HFFc6 (cell line): ENCODE measurements at regions not wholly inside any gene's neighbourhood (a gene's known extent, or its start where the extent isn't known, plus 50 kb on each side); places are given as distances from the start of the nearest gene placed in this dataset.

Experiments
- DNase-seq: peaks from one replicate; pipeline ENCODE4 v3.0.0-alpha.2; 2018
- H3K27ac Mint-ChIP-seq: 2 replicates; pipeline ENCODE4 v1.8.0; 2020; ENCODE audit warnings: mild to moderate bottlenecking, mixed read lengths
- H3K27me3 Mint-ChIP-seq: 2 replicates; pipeline ENCODE4 v1.8.0; 2021; ENCODE audit warnings: mild to moderate bottlenecking, moderate library complexity, mixed read lengths; ENCODE audit not compliant: insufficient read depth
- H3K36me3 Mint-ChIP-seq: 2 replicates; pipeline ENCODE4 v1.8.0; 2021; ENCODE audit warnings: low read depth, mixed read lengths
- H3K4me1 Mint-ChIP-seq: 2 replicates; pipeline ENCODE4 v1.8.0; 2020; ENCODE audit warnings: low read depth, mixed read lengths
- H3K4me3 Mint-ChIP-seq: 2 replicates; pipeline ENCODE4 v1.8.0; 2020; ENCODE audit warnings: mild to moderate bottlenecking, moderate library complexity, mixed read lengths
- H3K9me3 Mint-ChIP-seq: 2 replicates; pipeline ENCODE4 v1.8.0; 2020; ENCODE audit warnings: mild to moderate bottlenecking, mixed read lengths
- TF ChIP-seq, protein P1 (sequence below): fragments of 200-600 bp; sonication (generic); IDR thresholded peaks from 2 replicates; pipeline ENCODE4 v1.5.0; 2021; ENCODE audit warnings: antibody characterized with exemption, mild to moderate bottlenecking

DNA sequence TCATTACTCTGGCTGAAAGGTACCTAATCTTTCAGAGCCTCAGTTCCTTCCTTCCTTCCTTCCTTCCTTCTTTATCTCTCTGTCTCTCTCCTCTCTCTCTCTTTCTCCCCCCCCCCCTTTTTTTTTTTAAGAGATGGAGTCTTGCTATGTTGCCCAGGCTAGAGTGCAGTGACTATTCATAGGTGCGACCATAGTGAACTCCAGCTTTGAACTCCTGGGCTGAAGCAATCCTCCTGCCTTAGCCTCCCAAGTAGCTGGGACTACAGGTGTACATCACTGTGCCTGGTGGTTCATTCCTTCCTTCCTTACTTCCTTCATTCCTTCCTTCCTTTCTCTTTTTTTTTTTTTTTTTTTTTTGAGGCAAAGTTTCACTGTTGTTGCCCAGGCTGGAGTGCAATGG lies 64.3 kb upstream of the MAP4K3 start:
- Mint-ChIP-seq H3K4me3 (no peak overlapping the region), H3K27ac (no peak overlapping the region), H3K36me3 (peaks cover 4% of the 10 kb centered on the region; the same call in 1 of the 2 replicates), H3K4me1 (peaks cover 77% of the 10 kb centered on the region), H3K9me3 (no peaks in the 10 kb centered on the region), H3K27me3 (no peaks in the 10 kb centered on the region; the same call in 1 of the 2 replicates)
- no peak for DNase-seq
- TF ChIP-seq, protein P1, sequence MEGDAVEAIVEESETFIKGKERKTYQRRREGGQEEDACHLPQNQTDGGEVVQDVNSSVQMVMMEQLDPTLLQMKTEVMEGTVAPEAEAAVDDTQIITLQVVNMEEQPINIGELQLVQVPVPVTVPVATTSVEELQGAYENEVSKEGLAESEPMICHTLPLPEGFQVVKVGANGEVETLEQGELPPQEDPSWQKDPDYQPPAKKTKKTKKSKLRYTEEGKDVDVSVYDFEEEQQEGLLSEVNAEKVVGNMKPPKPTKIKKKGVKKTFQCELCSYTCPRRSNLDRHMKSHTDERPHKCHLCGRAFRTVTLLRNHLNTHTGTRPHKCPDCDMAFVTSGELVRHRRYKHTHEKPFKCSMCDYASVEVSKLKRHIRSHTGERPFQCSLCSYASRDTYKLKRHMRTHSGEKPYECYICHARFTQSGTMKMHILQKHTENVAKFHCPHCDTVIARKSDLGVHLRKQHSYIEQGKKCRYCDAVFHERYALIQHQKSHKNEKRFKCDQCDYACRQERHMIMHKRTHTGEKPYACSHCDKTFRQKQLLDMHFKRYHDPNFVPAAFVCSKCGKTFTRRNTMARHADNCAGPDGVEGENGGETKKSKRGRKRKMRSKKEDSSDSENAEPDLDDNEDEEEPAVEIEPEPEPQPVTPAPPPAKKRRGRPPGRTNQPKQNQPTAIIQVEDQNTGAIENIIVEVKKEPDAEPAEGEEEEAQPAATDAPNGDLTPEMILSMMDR, result no peak

DNA sequence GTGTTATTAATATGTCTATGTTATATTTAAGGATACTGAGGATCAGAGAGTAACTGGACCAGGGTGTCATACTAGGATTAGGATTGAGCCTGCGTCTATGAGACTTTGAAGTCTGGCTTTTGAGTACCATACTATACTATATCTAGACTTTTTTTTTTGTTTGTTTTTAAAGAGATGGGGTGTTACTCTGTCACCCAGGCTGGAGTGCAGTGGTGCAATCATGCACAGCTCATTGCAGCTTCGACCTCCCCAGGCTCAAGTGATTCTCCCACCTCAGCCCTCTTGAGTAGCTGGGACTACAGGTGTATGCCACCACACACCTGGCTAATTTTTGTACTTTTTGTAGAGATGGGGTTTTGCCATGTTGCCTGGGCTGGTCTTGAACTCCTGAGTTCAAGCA lies 66.2 kb upstream of the MAP4K3 start:
- H3K4me3 Mint-ChIP-seq, result no peak overlapping the region; the same call in 1 of the 2 replicates
- peaks cover 4% of the 10 kb centered on the region; the same call in 1 of the 2 replicates for H3K36me3 Mint-ChIP-seq
- no peaks in the 10 kb centered on the region for H3K9me3 Mint-ChIP-seq
- TF ChIP-seq, protein P1, result no peak
- 0 out of 2 replicates have a peak overlapping the region, but pooled peaks have one; percentile 2 for H3K27ac Mint-ChIP-seq
- no peaks in the 10 kb centered on the region; the same call in 1 of the 2 replicates for H3K27me3 Mint-ChIP-seq
- peaks cover 80% of the 10 kb centered on the region for H3K4me1 Mint-ChIP-seq
- no peak for DNase-seq

DNA sequence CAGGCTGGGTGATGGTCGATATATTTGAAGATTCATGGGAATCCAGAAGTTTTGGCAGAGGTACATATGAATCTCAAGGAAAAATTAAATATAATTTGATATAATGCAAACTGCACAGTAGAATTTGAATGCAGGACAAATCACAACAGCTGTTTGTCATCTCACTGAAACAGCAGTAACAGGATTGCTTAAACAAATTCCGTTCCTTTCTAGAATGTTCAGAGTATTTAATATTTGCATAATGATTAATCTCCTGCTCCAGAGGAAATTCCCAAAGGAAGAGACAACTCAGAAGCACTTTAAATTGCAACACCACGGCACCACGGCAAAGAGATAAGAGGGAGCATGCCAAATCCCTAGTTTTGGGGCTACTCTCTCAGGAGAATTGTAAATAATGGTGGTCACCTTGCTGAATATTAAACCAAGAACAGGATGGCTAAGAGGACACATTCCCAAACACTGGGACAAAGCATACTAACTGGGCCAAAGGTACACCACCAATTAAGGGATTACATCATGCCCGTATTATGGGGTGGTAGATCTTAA lies 67.8 kb upstream of the MAP4K3 start:
- peak overlapping the region; percentile 93 for H3K27ac Mint-ChIP-seq
- peaks cover 84% of the 10 kb centered on the region for H3K4me1 Mint-ChIP-seq
- H3K9me3 Mint-ChIP-seq, result no peaks in the 10 kb centered on the region
- H3K27me3 Mint-ChIP-seq, result no peaks in the 10 kb centered on the region; the same call in 1 of the 2 replicates
- H3K36me3 Mint-ChIP-seq, result no peaks in the 10 kb centered on the region
- peak overlapping the region; percentile 81 for H3K4me3 Mint-ChIP-seq
- peak; percentile 81 for DNase-seq
- TF ChIP-seq, protein P1, result no peak

DNA sequence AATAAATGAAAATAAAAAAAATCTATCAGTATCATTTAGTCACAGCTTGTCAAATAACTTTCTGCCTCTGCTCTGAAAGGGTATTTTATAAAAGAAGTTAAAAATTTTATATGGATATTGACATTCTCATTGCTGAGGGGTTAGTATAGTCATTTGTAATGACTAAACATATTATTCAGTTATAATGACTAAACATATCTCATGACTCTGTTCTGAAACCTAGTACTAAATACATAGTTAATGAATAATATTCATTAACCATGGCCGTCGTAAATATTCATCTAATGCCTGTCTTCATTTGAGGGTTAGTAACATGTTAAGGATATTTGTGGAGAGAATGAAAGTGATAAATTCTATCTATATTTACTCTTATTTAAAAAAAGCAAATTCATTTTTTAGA lies 69.1 kb upstream of the MAP4K3 start:
- Mint-ChIP-seq H3K36me3 (no peaks in the 10 kb centered on the region), H3K4me1 (peaks cover 80% of the 10 kb centered on the region), H3K27ac (peak overlapping the region; percentile 93), H3K4me3 (no peak overlapping the region), H3K27me3 (no peaks in the 10 kb centered on the region), H3K9me3 (no peaks in the 10 kb centered on the region)
- TF ChIP-seq, protein P1, result no peak
- no peak for DNase-seq

DNA sequence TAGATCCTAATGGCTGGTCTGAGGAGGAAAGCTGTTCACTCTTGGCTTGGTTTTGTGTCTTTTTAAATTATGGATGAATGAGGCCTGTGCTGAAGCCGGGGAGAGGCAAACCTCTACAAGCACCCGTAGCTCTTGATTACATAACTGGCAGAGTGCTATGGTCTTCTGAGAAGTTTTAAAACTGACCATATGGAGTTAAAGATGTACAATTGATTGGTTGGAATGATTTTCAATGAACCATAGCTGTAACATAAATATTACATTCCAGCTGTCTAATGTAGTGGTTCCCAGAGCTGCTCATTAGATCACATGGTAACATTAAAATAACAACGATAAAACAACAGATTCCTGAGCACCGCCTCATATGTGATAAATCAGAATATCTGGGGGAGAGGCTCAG lies 71.1 kb upstream of the MAP4K3 start:
- TF ChIP-seq, protein P1, result no peak
- Mint-ChIP-seq H3K27ac (peak overlapping the region; percentile 63), H3K9me3 (no peaks in the 10 kb centered on the region), H3K4me3 (no peak overlapping the region; the same call in 1 of the 2 replicates), H3K27me3 (no peaks in the 10 kb centered on the region), H3K4me1 (peaks cover 91% of the 10 kb centered on the region), H3K36me3 (no peaks in the 10 kb centered on the region)
- DNase-seq, result peak; percentile 67
